ENCODE measurements at regions not wholly inside any gene's neighbourhood (a gene's known extent, or its start where the extent isn't known, plus 50 kb on each side); places are given as distances from the start of the nearest gene placed in this dataset.

DNA sequence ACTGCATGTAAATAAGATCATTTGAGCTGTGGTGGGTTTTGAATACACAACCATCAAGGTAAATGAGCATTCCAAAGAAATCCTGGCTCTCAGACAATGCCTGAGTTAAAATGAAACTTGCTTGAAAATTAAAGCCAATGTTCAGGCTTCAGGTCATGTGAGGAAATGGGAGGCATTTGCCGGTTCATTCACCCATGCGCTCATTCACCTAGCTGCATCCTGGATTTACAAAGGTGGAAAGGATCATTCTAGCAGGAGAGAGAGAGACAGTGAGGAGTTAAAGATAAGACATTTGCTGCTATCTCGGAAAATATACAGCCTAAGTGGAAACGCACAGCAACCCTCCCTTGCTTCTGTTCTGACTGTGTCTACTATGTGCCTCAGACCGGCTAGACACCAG lies 143.8 kb upstream of the KLF4 start:
- intact Hi-C loops (cut with micrococcal nuclease) = no loop called here
- no peak overlapping the region for H3K18ac ChIP-seq (ENCODE audit: low read depth, low read length)
- peaks cover 2% of the 10 kb centered on the region; the same call in 1 of the 2 replicates for H3K27me3 ChIP-seq (ENCODE audit: control insufficient read depth, insufficient read depth, low read length)
- ATAC-seq (ENCODE audit: low read depth) (no peak), DNase-seq (no peak)
- no peak overlapping the region for H3K4ac ChIP-seq (ENCODE audit: low read depth, low read length)
- BruUV-seq (replicated peaks) = no TSS peak
- no peak overlapping the region for H2BK20ac ChIP-seq (ENCODE audit: low read depth, low read length)
- no CpG with 5 or more reads among the region's 5 CpGs for WGBS, 2 experiments (ENCODE audit: extremely low coverage in 2 of 2, insufficient read length in 1 of 2)
- no peak overlapping the region for H2AFZ ChIP-seq (replicated peaks; ENCODE audit: low read length, poor library complexity)
- no peaks in the 10 kb centered on the region; the same call in 1 of the 2 replicates for H4K20me1 ChIP-seq (ENCODE audit: insufficient read depth, low read length)
- no peak overlapping the region for H3K4me2 ChIP-seq (ENCODE audit: low read depth, low read length)
- in situ Hi-C loops (cut with MboI; ENCODE audit: low sequenced_read_pairs) = loop anchor here (10.0 kb wide), 1 partner anchor 641 kb away; no protein-coding TSS in a partner anchor
- no peak overlapping the region for H2BK15ac ChIP-seq (ENCODE audit: low read depth, low read length)
- H4K91ac ChIP-seq (ENCODE audit: insufficient read depth, low read depth, low read length) = no peak overlapping the region
- H2AK9ac ChIP-seq (replicated peaks; ENCODE audit: low read depth, low read length, poor library complexity) = no peak overlapping the region
- H3K79me1 ChIP-seq (ENCODE audit: low read depth in 1 of 2, low read length in 2 of 2) = no peaks in the 10 kb centered on the region
- no peak overlapping the region for H4K5ac ChIP-seq (ENCODE audit: low read depth, low read length)
- no peak overlapping the region for H3K27ac ChIP-seq (ENCODE audit: insufficient read depth, low read length)
- H2BK120ac ChIP-seq (ENCODE audit: low read depth, low read length) = no peak overlapping the region
- H2AK5ac ChIP-seq (ENCODE audit: low read depth, low read length) = no peak overlapping the region
- H3K23ac ChIP-seq (ENCODE audit: low read depth, low read length) = no peak overlapping the region
- no peak overlapping the region for H3K4me3 ChIP-seq (ENCODE audit: insufficient read depth, low read depth, low read length)
- peaks cover 7% of the 10 kb centered on the region for H3K4me1 ChIP-seq (ENCODE audit: control insufficient read depth, insufficient read depth, low read length)
- no peak overlapping the region for H3K56ac ChIP-seq (ENCODE audit: extremely low read depth, insufficient read depth, low read length)
- H3K9ac ChIP-seq (ENCODE audit: low read depth, low read length) = no peak overlapping the region
- no peak for TF ChIP-seq POLR2A (IDR thresholded peaks at IDR 0.05; ENCODE audit: low read depth, low read length)
- TF ChIP-seq, protein P1, sequence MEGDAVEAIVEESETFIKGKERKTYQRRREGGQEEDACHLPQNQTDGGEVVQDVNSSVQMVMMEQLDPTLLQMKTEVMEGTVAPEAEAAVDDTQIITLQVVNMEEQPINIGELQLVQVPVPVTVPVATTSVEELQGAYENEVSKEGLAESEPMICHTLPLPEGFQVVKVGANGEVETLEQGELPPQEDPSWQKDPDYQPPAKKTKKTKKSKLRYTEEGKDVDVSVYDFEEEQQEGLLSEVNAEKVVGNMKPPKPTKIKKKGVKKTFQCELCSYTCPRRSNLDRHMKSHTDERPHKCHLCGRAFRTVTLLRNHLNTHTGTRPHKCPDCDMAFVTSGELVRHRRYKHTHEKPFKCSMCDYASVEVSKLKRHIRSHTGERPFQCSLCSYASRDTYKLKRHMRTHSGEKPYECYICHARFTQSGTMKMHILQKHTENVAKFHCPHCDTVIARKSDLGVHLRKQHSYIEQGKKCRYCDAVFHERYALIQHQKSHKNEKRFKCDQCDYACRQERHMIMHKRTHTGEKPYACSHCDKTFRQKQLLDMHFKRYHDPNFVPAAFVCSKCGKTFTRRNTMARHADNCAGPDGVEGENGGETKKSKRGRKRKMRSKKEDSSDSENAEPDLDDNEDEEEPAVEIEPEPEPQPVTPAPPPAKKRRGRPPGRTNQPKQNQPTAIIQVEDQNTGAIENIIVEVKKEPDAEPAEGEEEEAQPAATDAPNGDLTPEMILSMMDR (conservative IDR thresholded peaks at IDR 0.05; ENCODE audit: low read depth, low read length) = no peak
- TF ChIP-seq, protein P2, sequence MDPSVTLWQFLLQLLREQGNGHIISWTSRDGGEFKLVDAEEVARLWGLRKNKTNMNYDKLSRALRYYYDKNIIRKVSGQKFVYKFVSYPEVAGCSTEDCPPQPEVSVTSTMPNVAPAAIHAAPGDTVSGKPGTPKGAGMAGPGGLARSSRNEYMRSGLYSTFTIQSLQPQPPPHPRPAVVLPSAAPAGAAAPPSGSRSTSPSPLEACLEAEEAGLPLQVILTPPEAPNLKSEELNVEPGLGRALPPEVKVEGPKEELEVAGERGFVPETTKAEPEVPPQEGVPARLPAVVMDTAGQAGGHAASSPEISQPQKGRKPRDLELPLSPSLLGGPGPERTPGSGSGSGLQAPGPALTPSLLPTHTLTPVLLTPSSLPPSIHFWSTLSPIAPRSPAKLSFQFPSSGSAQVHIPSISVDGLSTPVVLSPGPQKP (IDR thresholded peaks at IDR 0.05; ENCODE audit: borderline replicate concordance, low read depth, low read length) = no peak
- no peak for TF ChIP-seq NFE2L2 (IDR thresholded peaks at IDR 0.05; ENCODE audit: low read depth, low read length)
- no peak for TF ChIP-seq MAFK (IDR thresholded peaks at IDR 0.05; ENCODE audit: low read depth, low read length)
- TF ChIP-seq FOS (IDR thresholded peaks at IDR 0.05; ENCODE audit: low read depth, low read length) = no peak
- no peak for TF ChIP-seq RFX5 (IDR thresholded peaks at IDR 0.05; ENCODE audit: low read depth, low read length)
- TF ChIP-seq, protein P3, sequence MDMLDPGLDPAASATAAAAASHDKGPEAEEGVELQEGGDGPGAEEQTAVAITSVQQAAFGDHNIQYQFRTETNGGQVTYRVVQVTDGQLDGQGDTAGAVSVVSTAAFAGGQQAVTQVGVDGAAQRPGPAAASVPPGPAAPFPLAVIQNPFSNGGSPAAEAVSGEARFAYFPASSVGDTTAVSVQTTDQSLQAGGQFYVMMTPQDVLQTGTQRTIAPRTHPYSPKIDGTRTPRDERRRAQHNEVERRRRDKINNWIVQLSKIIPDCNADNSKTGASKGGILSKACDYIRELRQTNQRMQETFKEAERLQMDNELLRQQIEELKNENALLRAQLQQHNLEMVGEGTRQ (IDR thresholded peaks at IDR 0.05; ENCODE audit: low read depth, low read length) = no peak
- TF ChIP-seq BHLHE40 (IDR thresholded peaks at IDR 0.05; ENCODE audit: low read depth, low read length) = no peak
- TF ChIP-seq MAZ (IDR thresholded peaks at IDR 0.05; ENCODE audit: borderline replicate concordance, low read depth, low read length) = no peak
- ChIA-PET CTCF (no interaction called here), POLR2A (ENCODE audit: unreplicated experiment) (no interaction called here)
- H3K14ac ChIP-seq (replicated peaks; ENCODE audit: low read depth, low read length) = peak overlapping the region; percentile 30; the same call in 1 of the 2 replicates
- dilution Hi-C loops (cut with HindIII; ENCODE audit: low sequenced_read_pairs, unreplicated experiment) = no loop called here
- no peaks in the 10 kb centered on the region for H3K9me3 ChIP-seq (ENCODE audit: control insufficient read depth, insufficient read depth, low read length)
- H2BK5ac ChIP-seq (ENCODE audit: low read depth, low read length, poor library complexity, severe bottlenecking) = no peak overlapping the region
- no peak overlapping the region for H4K8ac ChIP-seq (ENCODE audit: low read depth in 2 of 2, low read length in 2 of 2)
- H3K9me1 ChIP-seq (ENCODE audit: insufficient read depth, low read length) = 0 out of 2 replicates have a peak, but pooled peaks cover 7% of the 10 kb centered on the region
- no peaks in the 10 kb centered on the region for H3K36me3 ChIP-seq (ENCODE audit: control insufficient read depth, insufficient read depth, low read length)
